NCI-H2107 (cell line): ENCODE measurements at regions not wholly inside any gene's neighbourhood (a gene's known extent, or its start where the extent isn't known, plus 50 kb on each side); places are given as distances from the start of the nearest gene placed in this dataset.
"Not testable (repeated sequence)": the region's sequence is repeated elsewhere in the genome, so short reads cannot be mapped to it uniquely, and the experiment has no call there.

Experiments used
- DNase-seq: peaks from one replicate; lab custom pipeline; 2025; lab: John Stamatoyannopoulos, UW

DNA sequence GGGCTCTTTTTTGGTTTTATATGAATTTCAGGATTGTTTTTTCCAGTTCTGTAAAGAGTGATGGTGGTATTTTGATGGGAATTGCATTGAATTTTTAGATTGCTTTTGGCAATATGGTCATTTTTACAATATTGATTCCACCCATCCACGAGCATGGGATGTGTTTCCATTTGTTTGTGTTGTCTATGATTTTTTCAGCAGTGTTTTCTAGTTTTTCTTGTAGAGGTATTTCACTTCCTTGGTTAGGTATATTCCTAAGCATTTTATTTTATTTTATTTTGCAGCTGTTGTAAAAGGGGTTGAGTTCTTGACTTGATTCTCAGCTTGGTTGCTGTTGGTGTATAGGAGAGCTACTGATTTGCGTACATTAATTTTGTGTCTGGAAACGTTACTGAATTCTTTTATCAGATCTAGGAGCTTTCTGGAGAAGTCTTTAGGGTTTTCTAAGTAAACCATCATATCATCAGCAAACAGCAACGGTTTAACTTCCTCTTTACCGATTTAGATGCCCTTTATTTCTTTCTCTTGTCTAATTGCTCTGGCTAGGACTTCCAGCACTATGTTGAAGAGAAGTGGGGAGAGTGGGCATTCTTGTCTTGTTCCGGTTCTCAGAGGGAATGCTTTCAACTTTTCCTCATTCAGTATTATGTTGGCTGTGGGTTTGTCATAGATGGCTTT, 69.4 kb upstream of the GNG12 start:
- DNase-seq = not testable (repeated sequence)

GRCh38 chr1:67898033-67898726, 64.9 kb upstream of the GNG12 start:
- DNase-seq = no peak

DNA sequence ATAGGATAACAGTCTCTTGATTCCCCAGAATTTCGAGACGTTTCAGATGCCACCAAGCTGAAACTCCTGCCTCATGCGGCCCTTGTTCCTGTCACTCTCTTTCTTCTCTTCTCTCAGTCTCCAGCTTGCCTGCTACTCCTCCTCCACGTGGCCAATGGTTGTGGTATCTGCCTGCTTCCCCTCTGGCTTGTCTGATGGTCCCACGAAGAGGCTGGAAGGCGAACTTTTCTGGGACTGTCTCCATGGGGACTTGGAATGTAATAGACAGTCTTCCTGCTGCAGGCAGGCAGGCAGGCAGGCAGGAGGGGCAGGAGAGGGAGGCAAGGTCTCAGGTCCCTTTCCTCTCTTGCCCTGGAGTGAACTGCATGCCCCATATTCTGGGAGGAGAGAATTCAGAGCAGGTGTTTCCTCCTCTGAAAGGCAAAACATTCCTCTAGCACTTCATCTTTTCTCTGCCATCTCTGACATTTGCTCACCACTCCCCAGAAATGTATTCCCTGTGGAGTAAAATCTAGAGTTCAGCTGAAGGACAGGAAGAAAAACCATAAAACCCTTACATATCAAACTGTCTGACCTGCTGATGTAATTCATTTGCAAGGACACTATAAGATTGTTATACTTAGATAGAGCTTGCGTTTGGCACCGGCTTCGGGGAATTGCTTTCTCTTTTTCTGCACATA, 64.1 kb upstream of the GNG12 start:
- no peak for DNase-seq

GRCh38 chr1:67896826-67897225, 63.6 kb upstream of the GNG12 start:
- DNase-seq = no peak

- no peak for DNase-seq
These were observed 61.9 kb upstream of the GNG12 start for GRCh38 chr1:67894981-67895735.

GRCh38 chr1:67893126-67893495, 59.8 kb upstream of the GNG12 start:
- no peak for DNase-seq

- DNase-seq = no peak
These were observed 59.3 kb upstream of the GNG12 start for GRCh38 chr1:67892476-67893125.

DNA sequence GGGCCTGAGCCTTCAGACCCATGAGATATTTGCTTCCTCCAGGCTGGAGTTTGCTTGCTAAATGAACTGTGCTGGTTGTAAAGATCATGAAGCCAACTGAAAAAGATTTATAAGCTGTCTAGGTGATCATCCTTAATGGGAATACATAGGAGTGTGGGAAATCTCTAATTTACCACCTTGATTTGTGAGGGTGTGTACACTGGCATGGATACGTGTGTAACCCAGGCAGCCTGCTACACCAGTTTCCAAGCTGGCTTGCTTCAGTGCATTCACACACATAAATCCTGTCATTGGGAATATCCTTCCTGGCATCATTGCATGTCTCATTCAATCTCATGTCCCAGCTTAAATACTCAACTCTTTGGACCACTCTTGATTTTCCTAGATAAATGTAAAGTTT, 57.6 kb upstream of the GNG12 start:
- DNase-seq = no peak

DNA sequence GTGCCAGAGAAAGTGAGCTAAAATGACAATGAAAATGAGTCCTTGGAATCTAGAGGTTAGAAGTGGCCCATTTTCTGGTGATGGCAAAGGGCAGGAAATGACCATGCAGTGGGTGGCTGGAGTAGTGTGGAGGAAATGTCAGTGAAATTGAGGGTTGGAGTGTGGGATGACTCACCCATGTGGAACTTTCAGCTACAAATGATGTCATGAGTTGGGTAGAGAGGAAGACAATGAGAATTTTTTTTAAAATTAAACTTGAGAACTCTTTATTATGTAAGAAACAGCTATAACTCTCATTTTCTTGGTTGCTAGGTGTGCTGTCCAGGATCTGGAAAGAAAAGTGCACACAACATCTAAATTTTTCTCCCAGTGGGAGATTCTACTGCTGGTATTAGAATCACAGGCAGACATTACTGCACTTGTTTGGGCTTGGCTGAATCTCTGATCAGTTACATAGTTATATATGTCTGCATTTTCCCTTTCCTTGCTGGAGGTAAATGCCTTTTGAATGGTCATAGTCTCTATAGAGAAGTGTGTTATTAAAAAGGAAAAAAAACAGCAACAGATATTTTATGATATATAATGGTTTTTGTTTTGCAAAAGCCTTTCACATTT, 56.8 kb upstream of the GNG12 start:
- DNase-seq = no peak

- DNase-seq = no peak
These were observed 56.2 kb upstream of the GNG12 start for GRCh38 chr1:67889466-67889865.

GRCh38 chr1:67888216-67889106, 55.2 kb upstream of the GNG12 start:
- DNase-seq = no peak

DNA sequence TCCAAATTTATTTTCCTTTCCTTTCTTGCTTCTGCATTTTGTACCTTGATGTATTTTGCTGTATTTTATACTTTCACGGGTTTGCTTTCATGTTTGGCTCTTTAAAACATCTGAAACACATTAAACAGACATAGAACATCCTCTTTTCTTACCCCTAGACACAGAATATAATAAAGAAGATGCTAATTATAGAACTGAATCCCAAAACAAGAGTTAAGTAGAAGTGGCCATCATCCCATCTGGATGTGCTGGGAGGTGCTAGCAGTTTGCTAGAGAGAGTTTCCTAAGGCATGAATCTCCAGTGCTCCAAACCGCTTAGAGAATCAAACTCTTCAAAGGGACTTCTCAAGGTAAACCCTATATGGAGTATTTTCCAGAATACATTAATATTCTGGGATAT, 53.9 kb upstream of the GNG12 start:
- DNase-seq = no peak

- no peak for DNase-seq
These were observed 52.8 kb upstream of the GNG12 start for GRCh38 chr1:67886076-67886475.

DNA sequence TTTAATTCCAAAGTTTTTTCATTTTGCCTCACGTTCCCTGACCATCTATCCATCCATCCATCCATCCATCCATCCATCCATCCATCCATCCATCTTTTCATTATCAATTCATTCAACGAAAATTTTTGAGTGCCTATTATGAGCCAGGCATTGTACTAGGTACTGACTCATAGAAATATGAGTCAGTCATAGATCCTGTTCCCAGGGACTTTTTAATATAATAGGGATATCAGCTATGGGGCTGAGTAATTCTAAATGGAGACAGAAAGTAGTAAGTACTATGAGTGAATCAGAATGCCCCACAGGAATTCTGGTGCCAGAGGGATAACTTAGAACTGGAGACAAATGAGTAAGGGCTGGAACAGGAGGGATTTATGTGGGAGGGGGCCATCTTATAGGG, 49.8 kb upstream of the GNG12 start:
- no peak for DNase-seq
